Thymus (tissue), 11 donors: ENCODE measurements at regions not wholly inside any gene's neighbourhood (a gene's known extent, or its start where the extent isn't known, plus 50 kb on each side); places are given as distances from the start of the nearest gene placed in this dataset.

Source experiments
- DNase-seq, 9 donors: peaks; one replicate each; pipeline ENCODE4 v3.0.0-alpha.2; 2013; ENCODE audit warnings: low spot score in 9 of 9, low read depth in 6 of 9, missing footprints in 1 of 9
- H3K27ac ChIP-seq, 2 donors: one replicate each; pipeline ENCODE4 v1.5.1; 2013; ENCODE audit warnings: control low read depth in 1 of 2, low read depth in 1 of 2, low read length in 1 of 2, mild to moderate bottlenecking in 1 of 2, moderate library complexity in 1 of 2
- H3K27me3 ChIP-seq, 2 donors: one replicate each; pipeline ENCODE4 v1.5.1; 2013; ENCODE audit warnings: low read length in 1 of 2; ENCODE audit not compliant: control insufficient read depth in 2 of 2, insufficient read depth in 1 of 2
- H3K36me3 ChIP-seq, 2 donors: one replicate each; pipeline ENCODE4 v1.5.1; 2013; ENCODE audit warnings: low read length in 1 of 2, mild to moderate bottlenecking in 1 of 2, moderate library complexity in 1 of 2; ENCODE audit not compliant: control insufficient read depth in 2 of 2, insufficient read depth in 2 of 2
- H3K4me1 ChIP-seq, 2 donors: one replicate each; pipeline ENCODE4 v1.5.1; 2013; ENCODE audit warnings: low read length in 2 of 2; ENCODE audit not compliant: control insufficient read depth in 2 of 2, insufficient read depth in 2 of 2
- H3K4me3 ChIP-seq, 2 donors: one replicate each; pipeline ENCODE4 v1.5.1; 2013; ENCODE audit warnings: low read length in 2 of 2, control low read depth in 1 of 2, mild to moderate bottlenecking in 1 of 2
- H3K9me3 ChIP-seq, 2 donors: one replicate each; pipeline ENCODE4 v1.5.1; 2013; ENCODE audit warnings: low read length in 1 of 2, mild to moderate bottlenecking in 1 of 2; ENCODE audit not compliant: control insufficient read depth in 2 of 2, insufficient read depth in 1 of 2
- WGBS: extraction: QIAGEN DNeasy Blood & Tissue Kit; methylation state at CpG from one replicate; pipeline ENCODE4 v1.1.7; 2013; 5-methylcytosine and 5-hydroxymethylcytosine counted together
- donor health status: healthy.

DNA sequence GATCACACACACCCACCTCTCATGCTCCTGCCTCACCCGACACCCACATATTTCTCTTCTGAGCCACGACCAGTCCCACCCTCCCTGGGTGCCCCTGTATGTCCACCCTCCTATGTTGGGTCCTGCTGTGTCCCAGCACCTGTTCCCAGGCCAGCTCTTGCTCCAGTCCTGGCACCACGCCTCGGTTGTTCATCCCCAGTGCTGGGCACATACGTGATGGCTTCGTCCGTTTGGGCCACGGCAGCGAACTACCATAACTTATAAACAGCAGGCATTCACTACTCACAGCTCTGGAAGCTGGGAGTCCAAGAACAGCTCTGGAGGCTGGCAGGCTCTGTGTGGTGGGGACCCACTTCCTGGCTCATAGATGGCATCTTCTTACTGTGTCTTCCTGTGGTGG is 116.9 kb downstream of the BRD1 start:
- 97% methylated on average over 9 of the region's 9 CpGs for WGBS
- peaks cover 10 to 17% of the 10 kb centered on the region in 2 donors for H3K27me3 ChIP-seq
- no peak for DNase-seq

DNA sequence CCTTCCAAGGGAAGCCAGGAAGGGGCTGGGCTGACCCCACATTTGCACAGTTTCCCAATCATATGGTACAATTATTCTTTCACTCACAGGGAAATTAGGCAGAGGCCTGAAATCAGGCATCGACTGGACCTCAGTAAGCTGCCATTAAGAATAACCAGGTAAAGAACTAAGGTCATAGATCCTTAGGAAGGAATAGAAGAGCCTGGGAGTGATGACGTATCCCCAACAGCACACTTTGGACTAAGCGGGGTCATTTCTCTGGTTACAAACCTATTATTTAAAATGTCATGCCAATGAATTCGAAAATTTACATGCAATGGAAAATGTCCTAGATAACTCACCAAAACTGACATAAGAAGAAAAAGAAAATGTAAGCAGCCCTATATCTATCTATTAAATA is 118.2 kb downstream of the BRD1 start:
- Histone ChIP-seq H3K27ac (no peak overlapping the region), H3K4me1 (peaks cover 0 to 5% of the 10 kb centered on the region in 2 donors), H3K4me3 (no peak overlapping the region), H3K36me3 (no peaks in the 10 kb centered on the region), H3K27me3 (peaks cover 22 to 29% of the 10 kb centered on the region in 2 donors), H3K9me3 (peaks cover 0 to 2% of the 10 kb centered on the region in 2 donors)
- DNase-seq: no peak
- WGBS: 85% methylated on average over 4 of the region's 4 CpGs

More for the DNA sequence above, 116.9 kb downstream of the BRD1 start:
- H3K9me3 ChIP-seq: no peaks in the 10 kb centered on the region
- peaks cover 0 to under 1% of the 10 kb centered on the region in 2 donors for H3K4me1 ChIP-seq
- no peak overlapping the region for H3K4me3 ChIP-seq
- H3K27ac ChIP-seq: no peak overlapping the region
- H3K36me3 ChIP-seq: no peaks in the 10 kb centered on the region

DNA sequence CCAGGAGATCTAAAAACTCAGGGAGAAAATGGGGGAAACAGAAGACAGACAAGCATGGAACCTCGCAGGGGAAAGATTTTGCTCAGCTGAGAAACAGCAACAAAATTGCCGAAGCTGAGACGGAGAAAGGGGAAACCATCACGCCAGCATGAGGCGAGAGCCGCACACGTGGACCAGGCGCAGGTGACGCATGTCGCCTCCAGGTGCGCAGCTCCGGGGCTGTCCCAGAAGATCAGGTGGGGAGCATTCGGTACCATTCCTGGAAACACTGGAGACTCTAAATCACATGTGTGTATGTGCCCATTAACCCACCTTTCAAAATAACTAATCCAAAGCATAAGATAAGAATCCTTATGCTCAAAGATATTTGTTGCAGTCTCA is 121.7 kb downstream of the BRD1 start:
- H3K27me3 ChIP-seq: peaks cover 21 to 28% of the 10 kb centered on the region in 2 donors
- no peak for DNase-seq
- WGBS: 59% methylated on average over 13 of the region's 13 CpGs
- H3K4me1 ChIP-seq: peaks cover 0 to 5% of the 10 kb centered on the region in 2 donors
- H3K36me3 ChIP-seq: no peaks in the 10 kb centered on the region
- H3K27ac ChIP-seq: no peak overlapping the region
- H3K9me3 ChIP-seq: peaks cover 4 to 6% of the 10 kb centered on the region in 2 donors
- H3K4me3 ChIP-seq: no peak overlapping the region

DNA sequence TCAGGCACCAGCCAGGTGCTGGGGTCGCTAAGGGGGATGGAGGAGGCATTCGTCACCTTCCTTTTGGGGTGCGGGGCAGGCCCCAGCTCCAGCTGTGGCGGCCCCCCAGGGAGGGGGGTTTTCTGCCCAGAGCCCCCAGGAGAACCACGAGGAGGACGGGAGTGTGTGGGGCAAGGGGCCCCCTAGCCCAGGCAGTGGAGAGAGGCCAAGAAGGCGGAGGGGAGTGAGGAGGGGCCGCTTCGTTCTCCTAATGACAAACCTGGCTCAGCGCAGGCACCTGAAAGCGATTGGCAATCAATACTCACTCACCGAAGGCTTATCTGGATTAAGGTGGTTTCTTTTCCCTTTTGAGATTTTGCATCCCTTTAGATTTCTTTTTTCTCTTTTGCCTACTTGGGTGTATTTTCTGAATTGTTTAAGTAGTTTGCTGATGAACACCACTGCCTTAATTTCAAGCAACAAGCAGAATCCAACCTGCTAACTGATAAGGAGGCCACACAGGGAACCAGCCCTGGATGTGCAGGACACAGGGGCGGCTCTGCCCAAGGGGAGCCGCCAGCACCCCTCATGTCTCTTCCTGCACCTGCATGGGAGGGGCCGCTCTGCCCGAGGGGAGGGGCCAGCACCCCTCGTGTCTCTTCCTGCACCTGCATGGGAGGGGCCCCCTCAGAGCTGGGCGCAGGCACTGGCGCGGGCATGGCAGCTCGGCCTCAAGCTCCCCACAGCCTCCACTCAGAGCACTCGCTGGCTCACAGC is 122.3 kb downstream of the BRD1 start:
- H3K36me3 ChIP-seq: no peaks in the 10 kb centered on the region
- 28% methylated on average over 22 of the region's 22 CpGs for WGBS
- H3K27ac ChIP-seq: no peak overlapping the region
- DNase-seq: peak in 4 of 9 donors; percentile 10 to 43 (median 30)
- no peak overlapping the region for H3K4me3 ChIP-seq
- peaks cover 21 to 28% of the 10 kb centered on the region in 2 donors for H3K27me3 ChIP-seq
- peaks cover 4 to 6% of the 10 kb centered on the region in 2 donors for H3K9me3 ChIP-seq
- peaks cover 0 to 5% of the 10 kb centered on the region in 2 donors for H3K4me1 ChIP-seq

DNA sequence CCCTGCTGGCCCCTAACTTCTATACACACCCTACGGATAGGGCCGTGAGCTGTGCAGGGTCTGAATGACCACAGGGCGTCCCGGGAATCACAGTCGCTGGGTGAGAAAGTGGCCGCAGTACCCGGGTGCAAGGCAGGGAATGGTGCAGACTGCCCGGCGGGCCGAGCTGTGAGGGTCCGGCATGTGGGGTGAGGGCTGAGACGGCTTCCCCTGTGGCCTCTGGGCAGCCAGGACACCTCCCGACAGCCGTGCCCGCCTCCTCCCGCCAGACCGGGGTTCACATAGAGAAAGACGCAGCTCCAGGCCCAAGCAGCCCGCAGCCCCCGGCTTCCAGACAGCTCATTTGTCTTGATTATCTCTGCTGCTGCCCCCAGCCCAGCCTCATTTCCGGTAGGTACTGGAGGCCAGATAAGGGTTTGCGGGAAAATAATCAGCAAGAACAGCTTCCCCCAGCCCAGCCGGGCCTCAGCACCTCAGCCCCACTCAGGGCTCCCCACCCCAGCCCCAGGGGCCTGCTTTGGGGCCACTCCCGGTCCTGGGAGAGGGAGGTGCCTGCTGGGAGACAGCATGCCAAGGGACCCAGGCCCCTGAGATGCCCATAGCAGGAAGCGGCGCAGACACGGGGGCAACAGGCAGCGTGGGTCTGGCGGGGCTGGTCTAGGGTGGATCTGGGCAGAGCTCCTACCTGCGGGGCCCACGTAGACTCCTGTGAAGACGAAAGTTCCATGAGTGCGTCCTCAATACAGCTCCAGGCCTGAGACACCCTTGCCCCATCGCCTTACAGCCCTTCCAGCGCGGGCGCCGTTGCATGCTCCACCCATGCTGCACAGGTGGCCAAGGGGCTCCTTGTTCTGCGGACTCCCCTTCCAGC is 123.1 kb downstream of the BRD1 start:
- no peak overlapping the region for H3K4me3 ChIP-seq
- H3K9me3 ChIP-seq: peaks cover 4 to 6% of the 10 kb centered on the region in 2 donors
- no peak for DNase-seq
- peaks cover 21 to 28% of the 10 kb centered on the region in 2 donors for H3K27me3 ChIP-seq
- no peaks in the 10 kb centered on the region for H3K36me3 ChIP-seq
- peaks cover 0 to 5% of the 10 kb centered on the region in 2 donors for H3K4me1 ChIP-seq
- H3K27ac ChIP-seq: no peak overlapping the region
- WGBS: 27% methylated on average over 39 of the region's 39 CpGs

DNA sequence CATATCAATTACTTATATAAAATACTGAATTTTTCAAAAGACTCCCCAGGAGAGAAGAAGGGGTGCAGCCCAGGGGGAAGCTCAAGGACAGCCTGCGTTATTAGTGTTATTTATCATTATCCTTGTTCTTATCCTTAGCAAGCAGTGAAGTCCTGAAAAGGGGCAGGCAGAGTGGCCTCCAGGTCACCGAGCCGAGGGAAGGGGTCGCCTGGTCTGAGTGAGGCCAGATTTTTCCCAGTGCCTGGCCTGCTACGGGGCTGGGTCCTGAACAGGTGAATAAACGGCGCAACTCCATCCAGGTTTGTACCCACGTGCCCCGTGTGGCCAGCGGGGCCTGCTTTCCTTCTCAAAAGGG is 123.7 kb downstream of the BRD1 start:
- WGBS: 85% methylated on average over 10 of the region's 10 CpGs
- no peak for DNase-seq
- Histone ChIP-seq H3K36me3 (no peaks in the 10 kb centered on the region), H3K27me3 (peaks cover 21 to 28% of the 10 kb centered on the region in 2 donors), H3K4me1 (peaks cover 0 to 5% of the 10 kb centered on the region in 2 donors), H3K9me3 (peaks cover 4 to 6% of the 10 kb centered on the region in 2 donors), H3K4me3 (no peak overlapping the region), H3K27ac (no peak overlapping the region)

DNA sequence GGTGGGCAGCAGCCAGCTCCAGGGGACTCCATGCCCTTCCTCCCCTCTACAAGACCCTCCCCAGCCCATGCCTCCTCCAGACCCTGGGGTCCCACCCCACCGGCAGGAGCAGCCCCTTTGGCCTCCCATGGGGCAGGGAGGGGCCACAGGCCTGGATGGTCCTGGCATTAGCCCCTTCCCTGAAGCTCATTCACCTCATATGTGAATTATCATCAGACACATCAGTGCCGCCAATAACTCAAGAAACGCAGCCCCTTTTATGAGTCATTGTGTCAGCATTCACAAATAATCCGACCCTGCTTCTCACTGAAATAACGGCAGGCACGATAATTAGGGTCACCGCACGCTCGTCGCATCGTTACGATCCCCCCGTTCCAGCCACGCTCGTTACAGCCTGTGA is 124.2 kb downstream of the BRD1 start:
- DNase-seq: no peak
- Histone ChIP-seq H3K36me3 (no peaks in the 10 kb centered on the region), H3K27ac (no peak overlapping the region), H3K4me3 (no peak overlapping the region), H3K4me1 (peaks cover 0 to 5% of the 10 kb centered on the region in 2 donors), H3K9me3 (peaks cover 4 to 6% of the 10 kb centered on the region in 2 donors), H3K27me3 (peaks cover 21 to 28% of the 10 kb centered on the region in 2 donors)
- 95% methylated on average over 15 of the region's 15 CpGs for WGBS

DNA sequence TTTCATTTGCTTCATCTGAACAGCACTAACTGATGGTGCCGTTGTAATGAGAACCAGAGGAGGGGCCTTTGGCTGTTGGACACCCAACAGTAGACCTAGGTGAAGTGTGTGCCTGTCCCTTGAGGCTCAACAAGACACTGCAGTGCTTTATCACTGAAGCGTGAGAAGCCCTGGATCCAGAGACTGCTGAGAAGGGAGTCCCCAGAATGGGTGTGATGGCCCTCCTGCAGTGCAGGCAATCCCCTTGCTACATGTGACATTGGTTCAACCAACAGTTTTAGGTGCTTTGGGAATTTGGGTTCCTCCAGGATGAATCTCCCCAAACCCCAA is 125.6 kb downstream of the BRD1 start:
- WGBS: 98% methylated on average over 2 of the region's 2 CpGs
- Histone ChIP-seq H3K4me1 (peaks cover 0 to 5% of the 10 kb centered on the region in 2 donors), H3K36me3 (no peaks in the 10 kb centered on the region), H3K27ac (no peak overlapping the region), H3K27me3 (peaks cover 21 to 28% of the 10 kb centered on the region in 2 donors), H3K4me3 (no peak overlapping the region), H3K9me3 (peaks cover 4 to 6% of the 10 kb centered on the region in 2 donors)
- DNase-seq: no peak
